Ovary (tissue), 3 donors: ENCODE measurements at regions not wholly inside any gene's neighbourhood (a gene's known extent, or its start where the extent isn't known, plus 50 kb on each side); places are given as distances from the start of the nearest gene placed in this dataset.

Source experiments
- EP300 ChIP-seq: sonication (generic); formaldehyde crosslinking; IDR thresholded peaks from one replicate; pipeline ENCODE4 v1.6.1; 2017; ENCODE audit warnings: antibody characterized with exemption
- TF ChIP-seq, protein P1 (sequence below), 3 donors: fragments of 450-650 bp in 2 of 3; fragments of 200-600 bp in 1 of 3; IDR thresholded peaks; one replicate each; pipeline versions ENCODE4 v1.5.1 to v1.8.0; 2016 to 2022; ENCODE audit warnings: antibody characterized with exemption in 3 of 3, mild to moderate bottlenecking in 1 of 3
- donor health status: DM: no; HTN: no; CAD: no.

DNA sequence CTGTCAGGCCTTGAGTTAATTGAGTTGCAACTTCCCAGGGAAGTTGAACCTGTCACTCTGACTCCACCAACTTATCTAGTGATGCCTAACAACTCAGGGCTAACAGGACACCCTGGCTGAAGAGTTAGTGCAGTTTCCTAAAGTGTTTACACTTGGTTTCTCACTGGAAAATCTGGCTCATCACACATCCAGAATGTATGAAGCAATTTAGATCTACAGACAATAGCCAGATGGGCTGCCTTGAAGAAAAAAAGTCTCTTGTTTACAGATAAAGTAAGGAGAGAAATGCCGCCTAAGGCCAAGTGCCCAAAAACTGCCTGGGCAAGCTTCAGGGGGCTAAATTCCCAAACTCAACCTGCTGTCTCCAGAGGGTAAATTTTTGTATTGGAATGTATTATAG is 446.3 kb upstream of the NCAM2 start:
- TF ChIP-seq, protein P1, sequence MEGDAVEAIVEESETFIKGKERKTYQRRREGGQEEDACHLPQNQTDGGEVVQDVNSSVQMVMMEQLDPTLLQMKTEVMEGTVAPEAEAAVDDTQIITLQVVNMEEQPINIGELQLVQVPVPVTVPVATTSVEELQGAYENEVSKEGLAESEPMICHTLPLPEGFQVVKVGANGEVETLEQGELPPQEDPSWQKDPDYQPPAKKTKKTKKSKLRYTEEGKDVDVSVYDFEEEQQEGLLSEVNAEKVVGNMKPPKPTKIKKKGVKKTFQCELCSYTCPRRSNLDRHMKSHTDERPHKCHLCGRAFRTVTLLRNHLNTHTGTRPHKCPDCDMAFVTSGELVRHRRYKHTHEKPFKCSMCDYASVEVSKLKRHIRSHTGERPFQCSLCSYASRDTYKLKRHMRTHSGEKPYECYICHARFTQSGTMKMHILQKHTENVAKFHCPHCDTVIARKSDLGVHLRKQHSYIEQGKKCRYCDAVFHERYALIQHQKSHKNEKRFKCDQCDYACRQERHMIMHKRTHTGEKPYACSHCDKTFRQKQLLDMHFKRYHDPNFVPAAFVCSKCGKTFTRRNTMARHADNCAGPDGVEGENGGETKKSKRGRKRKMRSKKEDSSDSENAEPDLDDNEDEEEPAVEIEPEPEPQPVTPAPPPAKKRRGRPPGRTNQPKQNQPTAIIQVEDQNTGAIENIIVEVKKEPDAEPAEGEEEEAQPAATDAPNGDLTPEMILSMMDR (IDR thresholded peaks at IDR 0.05), result no peak
- TF ChIP-seq EP300, result no peak
